Hepatic stellate cell (primary cell): ENCODE measurements at regions not wholly inside any gene's neighbourhood (a gene's known extent, or its start where the extent isn't known, plus 50 kb on each side); places are given as distances from the start of the nearest gene placed in this dataset.
A peak's percentile ranks its signal among the peaks of the same experiment; 100 is the strongest.
"Not testable (repeated sequence)": the region's sequence is repeated elsewhere in the genome, so short reads cannot be mapped to it uniquely, and the experiment has no call there.

Experiments
- DNase-seq: peaks from one replicate; pipeline ENCODE4 v3.0.0; 2011; ENCODE audit warnings: low spot score

DNA sequence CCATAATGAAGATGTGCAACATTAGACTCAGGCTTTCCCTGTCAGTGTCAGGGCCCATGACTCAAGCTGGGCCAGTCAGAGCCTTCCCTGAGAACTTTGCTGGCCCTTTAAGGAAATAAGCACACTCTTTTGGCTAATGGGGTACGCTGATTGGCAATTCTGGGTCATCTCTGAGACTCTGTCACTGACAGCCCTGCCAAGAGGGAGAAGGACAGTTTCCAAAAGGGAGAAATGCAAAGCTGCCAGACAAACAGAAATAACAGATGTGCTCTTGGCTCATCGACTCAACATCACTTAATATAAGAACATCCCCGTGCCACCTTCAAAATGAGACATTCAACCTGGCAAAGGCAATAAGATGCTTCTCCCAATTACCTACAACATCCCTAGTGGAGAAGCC, 491.9 kb upstream of the PROK2 start:
- no peak for DNase-seq

DNA sequence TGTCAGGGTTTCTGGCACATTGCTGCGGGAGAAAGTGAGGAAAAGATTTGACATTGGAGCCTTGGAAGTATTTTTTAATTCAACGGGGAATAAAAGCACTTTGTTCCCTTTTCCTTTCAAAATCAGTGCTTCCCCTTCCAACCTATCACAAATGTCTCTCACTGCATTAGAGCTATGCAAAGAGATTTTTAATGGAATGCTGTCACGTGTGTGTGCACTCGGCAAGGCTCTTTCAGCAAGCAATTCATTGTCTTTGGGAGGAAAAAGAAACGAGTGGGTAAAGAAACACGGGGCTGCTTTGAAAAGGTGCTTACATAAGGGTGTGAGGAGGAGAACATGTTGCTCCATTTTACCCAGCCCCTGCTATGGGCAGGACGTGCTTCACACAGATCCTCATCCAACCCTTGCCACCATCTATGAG, 490.4 kb upstream of the PROK2 start:
- DNase-seq = no peak

GRCh38 chr3:72274493-72275330, 489.8 kb upstream of the PROK2 start:
- peak; percentile 71 for DNase-seq

DNA sequence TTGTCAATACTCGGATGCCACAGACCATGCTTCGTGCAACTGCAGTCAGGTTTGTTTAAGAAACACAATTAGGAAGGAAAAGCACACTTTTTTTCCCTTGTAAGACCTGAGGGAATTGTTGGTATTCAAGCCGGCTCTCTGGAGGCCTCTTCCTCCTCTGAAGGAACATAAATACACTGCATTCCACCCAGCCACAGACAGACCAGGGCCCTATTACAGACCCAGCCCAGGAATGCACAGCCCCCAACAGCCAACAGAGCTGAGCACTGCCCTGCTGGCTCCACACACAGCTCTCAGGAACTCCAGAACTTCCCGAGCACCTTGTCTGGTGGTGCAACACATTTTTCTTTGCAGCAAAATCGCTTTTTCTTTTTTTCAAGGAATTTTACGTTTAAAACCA, 488.7 kb upstream of the PROK2 start:
- peak; percentile 82 for DNase-seq

DNA sequence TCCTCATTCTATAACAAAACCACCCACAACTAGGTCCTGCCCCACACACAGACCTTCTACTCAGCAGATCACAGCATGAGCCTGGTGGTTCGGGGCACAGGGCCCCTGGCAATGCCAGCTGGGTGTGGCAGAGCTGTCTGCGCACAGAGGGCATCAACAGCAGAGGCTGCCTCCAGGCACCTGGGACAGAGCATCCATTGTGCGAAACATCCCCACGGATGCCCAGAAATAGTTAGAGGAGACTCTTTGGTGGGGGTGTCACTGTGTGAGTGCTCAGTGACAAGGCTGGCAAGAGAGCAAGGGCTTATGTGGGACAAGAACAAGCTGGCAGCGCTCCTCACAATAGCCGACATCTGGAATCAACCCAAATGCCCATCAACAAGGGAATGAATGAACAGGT, 487.4 kb upstream of the PROK2 start:
- no peak for DNase-seq

GRCh38 chr3:72271923-72272322, 487.0 kb upstream of the PROK2 start:
- no peak for DNase-seq

- DNase-seq = no peak
Observed at GRCh38 chr3:72271216-72271615, 486.3 kb upstream of the PROK2 start.

DNA sequence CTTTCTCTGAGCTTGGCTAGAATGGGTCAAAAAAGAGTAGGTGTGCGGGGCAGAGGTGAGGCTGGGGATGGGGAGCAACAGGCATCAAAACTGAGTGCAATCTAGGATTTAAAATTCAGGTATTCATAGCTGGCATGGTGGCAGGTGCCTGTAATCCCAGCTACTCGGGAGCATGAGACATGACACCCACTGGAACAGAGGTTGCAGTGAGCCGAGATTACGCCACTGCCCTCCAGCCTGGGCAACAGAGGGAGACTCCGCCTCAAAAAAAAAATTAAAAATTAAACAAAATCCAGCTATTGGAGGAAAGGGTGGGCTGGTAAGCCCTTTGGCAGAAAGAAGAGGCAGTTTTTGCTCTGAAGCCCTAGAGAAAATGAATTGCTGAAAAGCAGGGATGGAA, 485.8 kb upstream of the PROK2 start:
- DNase-seq = no peak

- peak; percentile 87 for DNase-seq
Observed at GRCh38 chr3:72270072-72270681, 485.2 kb upstream of the PROK2 start.

GRCh38 chr3:72269475-72269874, 484.5 kb upstream of the PROK2 start:
- no peak for DNase-seq

GRCh38 chr3:72266921-72267524, 482.1 kb upstream of the PROK2 start:
- not testable (repeated sequence) for DNase-seq

- DNase-seq = no peak
Observed at GRCh38 chr3:72266016-72266370, 481.0 kb upstream of the PROK2 start.

- no peak for DNase-seq
Observed at GRCh38 chr3:72265256-72266015, 480.5 kb upstream of the PROK2 start.

GRCh38 chr3:72263223-72263990, 478.5 kb upstream of the PROK2 start:
- no peak for DNase-seq

- no peak for DNase-seq
Observed at GRCh38 chr3:72262736-72263135, 477.8 kb upstream of the PROK2 start.

DNA sequence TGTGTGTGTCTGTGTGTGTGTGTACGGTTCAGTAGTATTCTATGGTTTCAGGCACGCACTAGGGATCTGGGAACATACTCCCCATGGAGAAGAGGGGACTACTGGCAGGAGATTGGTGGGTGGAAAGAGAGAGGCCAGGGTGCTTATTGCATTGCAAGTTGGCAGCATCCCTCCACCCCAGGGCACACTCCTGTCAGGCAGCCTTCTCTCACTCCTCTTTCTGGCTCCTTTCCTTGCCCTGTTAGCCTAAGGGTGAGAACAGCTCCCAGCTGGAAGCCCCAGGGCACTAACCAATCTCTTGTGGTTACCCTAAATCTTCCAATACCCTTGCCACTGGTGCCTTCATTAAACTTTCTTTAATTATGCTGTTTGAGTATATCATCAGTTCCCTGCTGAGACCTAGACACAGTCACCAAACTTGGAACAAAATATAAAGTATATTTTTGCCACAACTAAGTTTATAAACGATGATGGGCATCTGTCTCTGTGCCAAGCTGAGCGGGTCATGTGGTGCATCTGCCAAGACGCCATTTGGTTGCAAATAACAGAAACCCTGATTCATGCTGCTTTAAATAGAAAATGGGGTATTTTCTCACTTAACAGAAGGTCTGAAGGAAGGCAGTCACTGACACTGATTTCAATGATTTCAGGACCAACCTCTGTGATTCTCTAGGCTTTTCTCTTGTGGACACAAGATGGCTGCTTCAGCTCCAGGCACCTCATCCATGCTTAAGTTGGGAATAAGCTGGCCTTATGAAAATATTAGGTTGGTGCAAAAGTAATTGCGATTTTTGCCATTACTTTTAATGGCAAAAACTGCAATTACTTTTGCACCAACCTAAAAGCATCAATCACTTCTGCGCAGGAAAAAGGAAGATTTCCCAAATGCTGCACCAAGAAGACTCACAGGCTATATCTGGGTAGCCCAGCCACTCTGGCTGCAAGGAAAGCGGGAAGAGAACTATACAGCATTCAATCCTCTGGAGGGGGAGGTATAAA, 476.9 kb upstream of the PROK2 start:
- DNase-seq = no peak

DNA sequence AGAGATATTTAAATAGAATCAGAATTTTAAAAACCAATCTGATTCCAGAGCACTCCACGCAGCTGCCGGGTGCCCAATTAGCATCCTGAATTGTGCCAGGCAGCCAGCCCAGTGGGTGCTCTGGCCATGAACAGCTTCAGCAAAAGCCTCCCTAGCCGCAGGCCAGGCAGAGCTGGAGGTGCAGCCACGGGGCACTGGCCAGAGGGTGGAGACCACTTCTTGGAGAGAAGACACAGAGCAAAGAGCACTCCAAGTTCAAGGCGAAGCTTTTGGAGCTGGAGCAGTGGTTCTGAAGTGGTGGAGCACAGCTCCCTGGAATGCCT, 475.6 kb upstream of the PROK2 start:
- DNase-seq = no peak

DNA sequence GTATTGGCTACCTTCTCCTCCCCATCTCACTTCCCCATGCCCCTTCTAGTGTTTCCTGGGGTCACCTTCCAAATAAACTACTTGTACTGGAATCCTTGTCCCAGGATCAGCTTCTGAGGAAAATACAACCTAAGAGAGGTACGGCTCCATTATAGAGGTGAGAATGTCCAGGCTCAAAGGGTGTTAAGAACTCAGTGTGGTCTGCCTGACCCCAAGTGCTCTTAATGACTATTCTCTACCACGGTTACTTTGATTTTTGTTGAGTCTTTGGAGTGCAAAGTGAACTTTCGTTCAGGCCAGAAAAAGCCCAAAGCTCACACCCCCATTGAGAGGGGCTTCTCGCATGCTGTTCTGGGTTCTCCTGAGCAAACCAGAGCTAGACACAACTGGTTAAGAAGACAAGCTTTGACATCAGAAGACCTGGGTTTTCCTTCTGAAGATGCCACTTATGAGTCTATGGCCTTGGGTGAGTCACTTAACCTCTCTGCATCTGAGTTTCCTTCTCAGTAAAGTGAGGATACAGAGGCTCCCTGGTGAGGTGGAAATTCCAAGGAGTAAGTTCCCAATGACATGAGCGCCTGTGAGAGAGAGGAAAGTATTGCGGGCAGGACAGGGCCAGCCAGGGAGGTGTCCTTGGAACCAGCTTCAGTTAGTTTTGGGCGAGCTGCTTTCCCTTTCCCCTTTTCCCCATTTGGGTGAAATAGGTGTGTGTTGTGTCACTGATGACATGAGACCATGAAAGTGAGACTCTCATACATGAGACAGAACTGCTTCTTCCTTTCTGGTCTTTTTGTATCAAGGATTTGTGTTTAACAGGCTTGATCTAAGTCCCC, 475.0 kb upstream of the PROK2 start:
- no peak for DNase-seq

DNA sequence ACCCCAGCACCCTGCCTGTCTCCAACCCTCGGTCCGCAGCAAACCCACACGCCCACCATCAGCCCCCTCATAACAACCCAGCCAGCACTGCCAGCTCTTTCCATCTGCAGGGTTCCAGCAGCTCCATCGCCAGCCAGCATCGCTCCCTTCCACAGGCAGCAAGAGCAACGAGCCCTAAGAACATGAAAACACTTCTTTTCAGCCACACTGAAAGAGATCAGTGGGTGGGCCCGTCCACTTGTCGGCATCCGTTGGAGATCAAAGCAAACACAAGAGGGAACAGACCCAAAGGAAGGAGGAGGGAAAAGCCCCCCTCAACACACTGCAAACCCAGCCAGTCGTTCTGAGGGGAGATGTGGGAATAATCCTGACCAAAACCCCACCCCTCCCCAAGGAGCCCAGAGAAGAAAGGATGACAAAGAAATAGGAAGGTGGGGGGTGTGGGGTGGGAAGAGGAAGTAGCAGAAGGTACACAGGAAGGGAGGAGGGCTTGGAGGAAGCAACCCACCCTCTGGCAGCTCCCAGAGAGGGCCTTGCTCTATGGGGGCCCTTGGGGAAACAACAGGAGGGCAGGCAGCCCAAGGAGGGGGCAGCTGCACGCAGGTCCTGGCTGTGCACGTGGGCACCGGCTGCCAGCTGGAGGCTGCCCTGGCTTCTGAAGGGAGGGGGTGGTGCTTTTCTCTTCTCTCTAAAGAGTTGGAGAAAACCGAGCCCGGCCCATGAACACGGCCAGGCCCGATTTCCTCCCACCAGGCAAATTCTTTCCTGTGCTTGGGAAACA, 473.6 kb upstream of the PROK2 start:
- DNase-seq = no peak
